GM23248 (cell line): ENCODE measurements at regions not wholly inside any gene's neighbourhood (a gene's known extent, or its start where the extent isn't known, plus 50 kb on each side); places are given as distances from the start of the nearest gene placed in this dataset.

Experiments
- EZH2 ChIP-seq: fragments of 200-600 bp; sonication (generic); IDR thresholded peaks from 2 replicates; pipeline ENCODE4 v1.6.1; 2018; ENCODE audit warnings: antibody characterized with exemption, mild to moderate bottlenecking; ENCODE audit not compliant: insufficient read depth, poor library complexity, severe bottlenecking
- EZH2phosphoT487 ChIP-seq: fragments of 200-600 bp; sonication (generic); IDR thresholded peaks from 2 replicates; pipeline ENCODE4 v1.6.1; 2018; ENCODE audit warnings: antibody characterized with exemption, moderate library complexity, mild to moderate bottlenecking, low read depth; ENCODE audit not compliant: insufficient read depth

DNA sequence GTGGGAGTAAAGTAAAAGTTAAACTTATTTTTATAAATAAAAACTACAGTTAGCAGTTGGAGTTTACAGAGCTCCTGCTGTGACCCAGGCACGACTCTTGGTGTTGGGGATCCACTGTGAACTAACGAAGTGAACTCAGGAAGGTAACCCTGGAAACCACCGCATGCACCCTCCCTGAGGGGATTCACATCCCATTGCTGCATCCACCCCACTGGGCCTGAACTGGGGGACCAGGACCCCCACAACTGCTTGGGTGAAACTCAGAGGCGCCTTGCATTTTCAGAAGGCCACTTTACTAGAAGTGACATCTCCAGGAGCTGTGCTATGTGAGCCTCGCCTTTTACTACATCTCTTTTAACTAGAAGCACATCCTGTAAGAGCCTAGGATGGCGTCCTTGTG, 166.4 kb downstream of the TEX29 start:
- TF ChIP-seq EZH2phosphoT487 = no peak
- TF ChIP-seq EZH2 = no peak
